Stimulated activated CD8-positive, alpha-beta memory T cell treated with anti-CD3 and anti-CD28 coated beads, Interleukin-15, amount 100 ng/mL, for 4 hours (primary cell): ENCODE measurements at regions not wholly inside any gene's neighbourhood (a gene's known extent, or its start where the extent isn't known, plus 50 kb on each side); places are given as distances from the start of the nearest gene placed in this dataset.
"Not testable (repeated sequence)": the region's sequence is repeated elsewhere in the genome, so short reads cannot be mapped to it uniquely, and the experiment has no call there.

Experiments
- DNase-seq, 2 donors: peaks; one replicate each; pipeline ENCODE4 v3.0.0-alpha.2; 2020; ENCODE audit warnings: low read depth in 2 of 2

DNA sequence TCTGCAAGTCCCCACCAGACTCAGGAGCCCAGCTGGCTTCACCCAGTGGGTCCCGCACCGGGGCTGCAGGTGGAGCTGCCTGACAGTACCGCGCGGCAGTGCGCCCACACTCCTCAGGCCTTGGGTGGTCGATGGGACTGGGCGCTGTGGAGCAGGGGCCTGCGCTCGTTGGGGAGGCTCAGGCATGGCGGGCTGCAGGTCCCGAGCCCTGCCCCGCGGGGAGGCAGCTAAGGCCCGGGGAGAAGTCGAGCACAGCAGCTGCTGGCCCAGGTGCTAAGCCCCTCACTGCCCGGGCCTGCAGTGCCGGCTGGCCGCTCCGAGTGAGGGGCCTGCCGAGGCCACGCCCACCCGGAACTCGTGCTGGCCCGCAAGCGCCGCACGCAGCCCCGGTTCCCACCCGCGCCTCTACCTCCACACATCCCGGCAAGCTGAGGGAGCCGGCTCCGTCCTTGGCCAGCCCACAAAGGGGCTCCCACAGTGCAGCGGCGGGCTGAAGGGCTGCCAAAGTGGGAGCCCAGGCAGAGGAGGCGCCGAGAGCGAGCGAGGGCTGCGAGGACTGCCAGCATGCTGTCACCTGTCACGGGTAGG lies 2021.7 kb upstream of the LRRTM1 start:
- DNase-seq: not testable (repeated sequence)

DNA sequence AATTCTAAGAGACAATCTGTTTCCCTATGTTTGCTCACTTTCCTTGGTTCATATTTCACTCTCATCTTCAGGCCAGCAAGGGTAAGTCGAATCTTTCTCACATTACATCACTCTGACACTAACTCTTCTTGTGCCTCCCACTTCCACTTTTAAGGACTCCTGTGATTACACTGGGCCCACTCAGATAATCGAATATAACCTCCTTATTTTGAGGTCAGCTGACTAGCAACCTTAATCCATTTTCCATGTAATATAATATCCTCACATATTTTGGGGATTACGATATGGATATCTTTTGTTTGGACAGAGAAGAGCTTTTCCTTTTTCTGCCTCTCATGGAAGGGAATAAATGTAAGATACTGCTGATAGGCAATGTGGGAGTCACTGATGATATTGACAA lies 2015.7 kb upstream of the LRRTM1 start:
- no peak for DNase-seq

DNA sequence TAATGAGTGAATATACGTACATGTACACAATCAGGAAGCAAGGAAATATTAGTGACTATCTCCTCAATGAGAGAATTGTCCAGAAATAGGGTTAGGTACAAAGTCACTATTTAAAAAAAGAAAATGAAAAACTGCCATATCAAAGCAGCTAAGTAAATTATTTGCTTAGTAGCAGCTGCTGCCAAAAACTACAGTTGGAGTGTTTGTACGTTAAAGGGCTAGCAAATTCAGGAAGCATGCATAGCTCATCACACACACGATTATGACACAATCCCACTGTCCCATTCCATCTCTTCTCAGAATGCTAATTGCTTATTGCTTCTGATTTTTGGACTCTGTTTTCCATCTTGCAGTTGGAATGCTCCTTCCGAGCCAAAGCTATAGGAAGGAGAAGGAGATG lies 2012.5 kb upstream of the LRRTM1 start:
- DNase-seq: no peak

DNA sequence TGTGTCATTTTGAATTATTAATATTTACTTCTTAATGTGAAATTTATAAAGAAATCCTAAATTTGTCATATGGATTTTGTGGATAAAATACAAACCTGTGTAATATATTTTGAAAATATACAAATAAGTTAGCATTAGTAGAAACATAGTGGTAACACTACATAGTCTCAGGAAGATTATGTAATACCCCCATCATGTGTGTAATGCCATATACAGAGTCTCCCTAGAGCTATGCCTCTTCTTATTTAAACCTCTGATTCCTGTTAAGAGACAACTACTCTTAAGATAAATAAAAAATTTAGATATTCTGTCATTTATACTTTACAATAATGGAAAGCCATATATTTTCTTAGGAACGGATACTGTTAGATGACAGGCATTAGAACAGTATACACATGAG lies 2012.0 kb upstream of the LRRTM1 start:
- no peak for DNase-seq

DNA sequence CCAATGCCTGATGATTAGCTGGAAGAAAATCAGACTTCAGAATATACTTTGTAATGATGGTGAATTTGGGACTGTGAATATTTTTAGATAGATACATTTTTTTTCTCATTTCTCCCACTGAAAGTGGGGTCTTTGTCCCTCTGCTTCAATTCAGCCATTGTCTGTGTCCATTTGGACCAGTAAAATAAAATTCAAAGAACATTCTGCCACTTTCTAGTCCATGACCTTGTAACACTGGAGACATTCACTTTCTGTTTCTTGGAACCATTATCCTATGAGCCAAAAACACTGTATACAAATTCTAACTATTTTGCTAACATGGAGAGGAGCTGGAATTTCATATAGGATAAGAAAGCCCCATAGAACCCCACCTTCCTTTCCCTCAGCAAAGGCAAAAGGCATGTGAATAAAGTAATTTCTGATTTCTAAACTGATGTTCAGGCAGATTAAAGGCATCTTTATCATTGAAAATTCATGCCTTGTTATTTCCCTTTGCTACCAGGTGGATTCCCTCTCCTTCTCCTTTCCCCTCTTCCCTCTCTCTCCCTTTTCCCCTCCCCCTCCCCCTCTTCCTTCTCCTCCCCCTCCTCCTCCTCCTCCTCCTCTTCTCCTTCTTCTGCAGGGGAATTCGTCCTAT lies 2010.4 kb upstream of the LRRTM1 start:
- DNase-seq: no peak

DNA sequence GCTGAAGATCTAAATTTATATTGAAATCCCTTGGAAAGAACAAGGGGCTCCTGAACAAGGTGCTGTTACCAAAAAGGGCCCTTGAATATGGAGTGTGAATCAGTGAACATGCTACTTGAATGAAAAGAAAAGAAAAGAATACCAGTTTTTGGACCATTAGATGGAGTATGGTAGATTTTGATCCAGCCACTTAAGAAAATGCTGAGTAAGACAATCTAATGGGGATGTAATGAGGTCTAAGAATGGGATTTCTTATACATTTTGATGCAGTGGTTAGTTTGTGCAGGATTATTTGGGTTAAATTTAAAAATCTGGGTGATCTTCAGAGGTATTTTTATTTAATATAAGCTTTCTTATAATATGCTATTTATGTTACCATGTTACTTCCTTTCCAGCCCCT lies 2003.0 kb upstream of the LRRTM1 start:
- DNase-seq: no peak

DNA sequence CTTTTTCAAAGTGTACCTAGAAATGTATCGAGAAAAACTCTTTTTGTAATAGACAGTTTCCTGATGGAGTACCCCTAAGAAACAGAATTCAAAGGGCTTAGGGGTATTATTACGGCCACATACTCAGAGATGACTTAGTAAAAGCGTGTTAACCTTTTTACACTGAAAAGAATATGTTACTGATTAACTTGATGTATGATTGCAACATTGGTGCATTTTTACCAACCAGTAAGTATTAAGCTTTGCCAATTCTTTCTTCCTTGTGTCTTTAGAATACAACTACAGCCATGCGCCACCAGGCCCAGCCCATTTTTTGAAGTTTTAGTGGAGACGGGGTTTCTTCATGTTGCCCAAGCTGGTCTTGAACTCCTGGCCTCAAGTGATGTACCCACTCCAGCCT lies 1997.0 kb upstream of the LRRTM1 start:
- DNase-seq: no peak

DNA sequence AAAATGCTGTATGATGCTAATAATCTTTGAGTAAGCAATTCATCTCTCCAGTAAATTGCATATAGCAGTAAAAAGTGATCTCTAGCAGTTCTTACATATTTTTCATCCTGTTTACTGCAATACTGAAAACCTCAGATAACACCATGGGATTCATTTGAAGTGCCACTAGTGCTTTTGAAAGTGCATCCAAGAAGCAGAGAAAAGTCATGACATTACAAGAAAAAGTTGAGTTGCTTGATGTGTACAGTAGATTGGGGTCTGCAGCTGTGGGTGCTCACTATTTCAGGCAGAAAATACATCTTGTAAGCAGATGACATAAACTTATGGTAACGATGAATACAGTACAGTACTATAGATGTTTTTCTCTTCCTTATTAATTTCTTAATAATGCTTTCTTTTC lies 1984.9 kb upstream of the LRRTM1 start:
- no peak for DNase-seq

DNA sequence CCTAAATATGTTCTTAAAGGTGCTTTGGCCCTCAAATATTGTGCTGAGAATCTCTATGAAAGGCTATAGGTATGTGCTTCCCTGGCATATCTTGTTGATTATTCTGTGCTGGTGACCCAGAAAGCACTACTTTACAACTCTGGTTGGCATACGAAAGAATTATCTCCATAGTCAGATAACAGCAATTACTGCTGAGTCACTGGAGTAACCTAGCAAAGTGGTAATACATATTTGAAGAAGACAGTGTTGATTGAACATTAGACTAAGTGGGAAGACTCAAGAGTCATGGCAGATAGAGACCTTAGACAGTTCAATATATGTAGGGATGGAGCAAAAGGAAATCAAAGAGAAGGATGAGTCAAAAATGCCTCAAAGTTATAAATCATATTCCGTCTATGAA lies 1978.5 kb upstream of the LRRTM1 start:
- no peak for DNase-seq

DNA sequence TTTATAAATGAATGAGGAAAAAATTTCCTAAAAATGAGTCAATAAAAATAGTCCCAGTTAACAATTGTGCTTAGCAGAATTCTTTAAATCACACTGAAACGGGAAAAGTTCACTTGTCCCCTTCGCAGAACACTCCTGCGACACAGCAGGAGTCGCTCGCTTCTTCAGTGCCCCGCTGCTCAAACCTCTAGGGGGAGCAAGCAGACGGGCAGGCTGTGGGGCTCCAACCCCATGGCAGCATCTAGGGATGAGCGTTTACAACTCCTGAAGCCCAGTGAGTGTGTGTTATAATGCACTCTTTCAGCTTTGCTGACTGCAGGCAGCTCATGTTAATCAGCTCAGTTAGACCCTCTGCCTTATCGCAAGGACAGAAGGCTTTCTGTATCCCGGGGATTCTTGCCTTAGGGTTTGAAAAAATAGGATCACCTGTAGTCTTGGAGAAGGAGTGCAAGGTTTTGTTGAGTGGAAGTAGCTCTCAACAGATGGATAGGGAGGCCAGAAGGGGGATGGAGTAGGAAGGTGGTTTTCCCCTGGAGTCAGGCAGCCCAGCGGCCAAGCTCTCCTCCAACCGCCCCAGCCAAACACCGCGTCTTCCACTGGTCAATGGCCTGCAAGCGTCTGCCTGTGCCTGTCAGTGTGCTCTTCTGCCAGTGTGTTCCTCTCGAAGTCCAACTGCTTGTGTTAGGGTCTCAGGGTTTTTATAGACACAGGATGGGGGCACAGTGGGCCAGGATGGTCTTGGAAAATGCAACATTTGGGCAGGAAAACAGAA lies 1977.7 kb upstream of the LRRTM1 start:
- DNase-seq: no peak

DNA sequence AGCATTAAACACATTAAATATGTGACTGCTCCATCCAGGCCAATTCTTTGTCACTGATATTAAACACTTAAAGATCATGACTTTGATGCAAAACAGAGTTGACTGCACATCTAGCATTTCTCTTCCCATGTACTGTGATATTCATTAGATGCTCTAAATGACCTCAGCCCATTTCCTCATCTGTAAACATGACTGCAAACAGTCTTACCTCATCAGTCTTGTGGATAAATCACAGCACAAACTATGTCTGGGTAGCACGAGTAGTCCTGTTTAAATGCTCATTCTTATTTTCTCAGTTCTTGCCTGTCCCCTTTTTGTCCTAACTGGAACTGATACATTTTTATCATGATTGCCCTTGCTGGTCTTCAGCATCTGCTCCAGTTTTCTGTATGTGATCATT lies 1974.8 kb upstream of the LRRTM1 start:
- DNase-seq: no peak

DNA sequence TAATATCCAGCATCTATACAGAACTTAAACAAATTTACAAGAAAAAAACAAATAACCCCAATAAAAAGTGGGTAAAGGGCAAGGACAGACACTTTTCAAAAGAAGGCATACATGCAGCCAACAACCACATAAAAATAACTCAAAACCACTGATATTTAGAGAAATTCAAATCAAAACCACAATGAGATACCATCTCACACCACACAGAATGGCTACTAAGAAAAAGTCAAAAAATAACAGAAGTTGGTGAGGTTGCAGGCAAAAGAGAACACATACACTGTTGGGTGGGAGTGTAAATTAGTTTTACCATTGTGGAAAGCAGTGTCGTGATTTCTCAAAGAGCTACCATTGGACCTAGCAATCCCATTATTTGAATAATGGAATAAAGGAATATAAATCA lies 1973.9 kb upstream of the LRRTM1 start:
- DNase-seq: no peak

DNA sequence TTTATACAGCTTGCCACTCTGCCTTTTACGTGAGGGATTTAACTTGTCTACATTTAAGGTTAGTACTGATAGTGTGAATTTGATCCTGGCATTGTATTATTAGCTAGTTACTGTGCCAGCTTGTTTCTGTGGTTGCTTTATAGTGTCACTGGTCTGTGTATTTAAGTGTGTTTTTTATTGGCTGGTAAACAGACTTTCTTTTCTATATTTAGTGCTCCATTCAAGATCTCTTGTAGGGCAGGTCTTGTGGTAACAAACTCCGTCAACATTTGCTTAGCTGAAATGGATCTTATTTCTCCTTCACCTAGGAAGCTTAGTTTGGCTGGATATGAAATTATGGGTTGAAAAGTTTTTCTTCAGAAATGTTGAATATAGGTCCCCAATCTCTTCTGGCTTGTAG lies 1971.0 kb upstream of the LRRTM1 start:
- DNase-seq: no peak

DNA sequence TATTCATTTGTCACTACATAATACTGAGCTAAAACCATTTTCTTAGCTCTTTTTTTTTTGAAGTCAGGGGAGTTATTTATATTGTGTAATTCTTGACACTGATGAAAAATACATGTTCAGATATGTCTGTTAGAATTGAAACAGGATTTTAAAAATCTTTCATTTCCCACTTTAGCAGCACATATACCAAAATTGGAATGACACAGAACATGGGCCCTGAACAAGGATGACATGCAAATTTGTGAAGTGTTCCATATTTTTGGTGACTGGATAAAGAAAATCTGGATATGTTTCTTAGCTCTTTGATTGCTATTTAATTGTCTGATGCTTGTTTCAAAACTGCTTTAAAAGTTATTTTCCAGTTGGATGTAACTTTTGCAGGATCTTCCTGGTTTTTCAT lies 1963.9 kb upstream of the LRRTM1 start:
- no peak for DNase-seq

DNA sequence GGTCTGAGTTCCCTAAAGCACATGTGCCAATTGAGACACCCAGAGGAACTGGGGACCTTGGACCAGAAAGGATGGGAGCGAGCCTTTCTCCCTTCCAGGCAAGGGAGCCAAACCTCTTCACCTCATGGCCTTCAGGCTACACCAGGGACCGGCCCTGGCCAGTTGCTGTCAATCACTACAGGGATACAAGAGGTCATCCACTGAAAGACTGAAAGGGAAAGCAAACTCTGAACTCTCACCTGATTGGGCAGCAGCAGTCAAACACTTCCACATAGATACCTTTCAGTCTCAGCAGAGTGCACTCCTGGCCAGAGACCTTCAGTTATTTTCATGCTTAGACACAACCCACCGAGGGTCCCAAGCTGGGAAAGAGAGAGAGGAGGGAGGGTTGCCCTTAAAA lies 1956.0 kb upstream of the LRRTM1 start:
- DNase-seq: no peak

DNA sequence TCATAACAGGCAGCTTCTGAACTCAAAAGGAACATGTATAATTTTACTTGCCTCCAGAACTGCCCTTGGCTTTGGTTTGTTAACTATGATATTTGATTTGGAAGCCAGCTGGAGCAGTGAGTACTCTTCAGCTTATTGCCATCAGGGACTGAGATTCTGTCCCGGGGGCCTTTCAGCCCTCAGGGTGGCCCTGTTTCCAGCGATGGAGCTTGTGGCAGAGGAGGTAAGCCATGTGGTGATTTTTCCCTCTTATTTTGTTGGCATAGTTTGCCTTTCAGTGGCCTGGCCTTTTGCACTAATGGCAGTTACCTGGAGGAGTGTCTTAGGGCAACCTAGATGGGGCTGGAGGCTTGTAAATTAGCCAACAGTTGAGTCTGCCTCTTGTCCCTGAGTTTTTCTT lies 1955.0 kb upstream of the LRRTM1 start:
- no peak for DNase-seq

DNA sequence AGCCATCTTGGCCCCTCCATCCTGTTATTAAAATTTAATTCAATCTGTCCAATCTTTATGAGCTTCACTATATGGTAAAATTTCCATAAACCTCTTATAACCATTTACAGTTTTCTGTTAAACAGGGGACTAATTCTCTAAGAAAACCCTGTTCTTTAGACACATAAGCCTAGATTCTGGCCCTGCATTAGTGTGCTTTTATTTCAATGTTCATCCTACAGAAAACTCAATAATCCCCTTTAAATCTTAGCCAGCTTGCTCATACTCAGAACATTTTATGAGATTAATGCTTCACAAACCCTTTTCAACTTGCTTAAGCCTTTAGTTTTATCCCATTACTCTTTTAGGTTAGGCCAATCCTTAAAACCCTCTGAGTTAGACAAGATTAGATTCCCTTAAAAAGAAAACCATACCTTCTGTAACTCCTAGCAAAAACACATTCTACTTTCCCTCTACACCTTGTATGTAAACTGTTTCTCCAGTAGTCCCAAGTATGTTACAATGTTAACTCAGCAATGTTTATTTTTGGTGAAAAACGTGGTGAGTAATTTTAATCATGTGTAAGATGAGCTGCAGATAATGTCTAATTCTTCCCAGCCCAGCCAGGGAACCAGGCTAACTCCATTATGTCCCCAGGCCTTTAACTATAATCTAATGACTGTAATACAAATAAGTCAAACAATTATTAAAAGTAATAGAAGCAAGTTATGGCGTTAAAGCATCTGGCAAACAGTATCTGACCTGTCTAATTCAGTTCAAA lies 1953.4 kb upstream of the LRRTM1 start:
- no peak for DNase-seq

DNA sequence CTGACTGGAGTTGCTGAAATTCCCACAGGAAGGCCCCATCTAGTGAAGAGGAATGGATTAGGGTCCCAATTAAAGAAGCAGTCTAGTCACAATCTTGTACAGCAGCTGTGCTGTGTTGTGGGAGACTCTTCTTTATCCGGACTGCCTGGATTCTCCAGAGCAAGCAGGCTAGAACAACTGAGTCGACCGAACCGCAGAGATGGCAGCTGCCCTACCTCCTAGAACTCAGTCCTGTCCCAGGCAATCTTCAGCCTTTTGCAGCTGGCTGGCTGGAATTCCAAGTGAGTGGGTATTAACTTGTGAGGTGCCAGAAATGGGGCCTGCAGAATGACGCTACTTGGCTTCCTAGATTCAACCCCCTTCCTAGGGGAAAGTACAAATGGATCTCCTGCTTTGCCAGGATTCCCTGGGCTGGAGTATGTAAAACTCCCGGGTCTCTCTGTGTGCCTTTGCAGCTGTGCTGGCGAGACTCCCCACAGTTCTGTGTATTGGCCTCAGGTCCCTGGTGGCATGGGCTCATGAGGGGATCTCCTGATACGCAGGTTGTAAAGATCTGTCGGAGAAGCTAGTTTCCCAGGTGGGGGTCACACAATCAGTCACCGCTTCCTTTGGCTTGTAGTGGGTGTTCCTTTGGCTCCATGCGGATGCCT lies 1952.6 kb upstream of the LRRTM1 start:
- no peak for DNase-seq

DNA sequence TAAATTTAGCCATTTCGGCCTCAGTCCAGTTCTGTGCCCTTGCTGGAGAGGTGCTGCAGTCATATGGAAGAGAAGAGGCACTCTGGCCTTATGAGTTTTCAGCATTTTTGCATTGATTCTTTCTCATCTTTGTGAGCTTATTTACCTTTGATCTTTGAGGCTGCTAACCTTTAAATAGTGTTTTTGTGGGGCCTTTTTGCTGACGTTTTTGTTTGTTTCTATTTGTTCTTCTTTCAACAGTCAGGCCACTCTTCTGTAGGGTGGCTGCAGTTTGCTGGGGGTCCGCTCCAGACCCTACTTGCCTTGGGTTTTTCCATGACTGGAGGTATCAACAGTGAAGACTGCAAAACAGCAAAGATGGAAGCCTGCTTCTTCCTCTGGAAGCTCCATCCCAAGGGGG lies 1951.7 kb upstream of the LRRTM1 start:
- no peak for DNase-seq

DNA sequence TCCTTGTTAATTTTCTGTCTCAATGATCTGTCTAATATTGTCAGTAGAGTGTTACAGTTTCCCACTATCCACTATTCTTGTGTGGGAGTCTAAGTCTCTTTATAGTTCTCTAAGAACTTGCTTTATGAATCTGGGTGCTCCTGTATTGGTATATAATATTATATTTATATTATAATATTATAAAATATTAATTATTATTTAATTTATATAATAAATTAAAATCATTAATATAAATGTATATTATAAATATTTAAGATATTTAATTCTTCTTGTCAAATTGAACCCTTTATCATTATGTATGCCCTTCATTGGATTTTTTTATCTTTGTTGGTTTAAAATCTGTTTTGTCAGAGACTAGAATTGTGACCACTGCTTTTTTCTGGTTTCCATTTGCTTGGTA lies 1950.2 kb upstream of the LRRTM1 start:
- DNase-seq: no peak

DNA sequence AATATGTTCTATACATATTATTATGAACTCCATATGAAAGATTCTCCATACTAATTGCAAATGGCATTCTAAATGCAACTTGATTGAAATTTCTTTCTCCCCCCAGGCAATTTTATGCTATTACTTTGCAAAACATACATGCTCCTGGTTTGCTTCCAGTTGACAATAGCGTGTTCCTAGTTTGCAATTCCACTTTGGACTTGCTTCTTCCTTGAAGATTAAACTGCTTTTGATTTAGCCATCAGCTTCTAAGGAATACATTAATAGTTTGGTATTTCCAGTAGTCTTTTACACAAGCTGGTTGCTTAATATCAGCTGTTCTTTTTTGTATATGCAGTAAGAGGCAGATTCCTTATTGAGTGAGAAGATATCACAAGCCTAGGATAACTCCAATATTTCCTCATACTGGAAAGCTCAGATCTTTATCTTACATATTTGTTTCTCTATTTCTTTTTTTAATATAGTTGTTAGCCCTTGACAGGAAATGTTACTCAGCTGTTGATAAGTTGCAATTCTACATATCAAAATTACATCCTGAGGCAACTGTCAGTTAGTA lies 1941.7 kb upstream of the LRRTM1 start:
- no peak for DNase-seq

DNA sequence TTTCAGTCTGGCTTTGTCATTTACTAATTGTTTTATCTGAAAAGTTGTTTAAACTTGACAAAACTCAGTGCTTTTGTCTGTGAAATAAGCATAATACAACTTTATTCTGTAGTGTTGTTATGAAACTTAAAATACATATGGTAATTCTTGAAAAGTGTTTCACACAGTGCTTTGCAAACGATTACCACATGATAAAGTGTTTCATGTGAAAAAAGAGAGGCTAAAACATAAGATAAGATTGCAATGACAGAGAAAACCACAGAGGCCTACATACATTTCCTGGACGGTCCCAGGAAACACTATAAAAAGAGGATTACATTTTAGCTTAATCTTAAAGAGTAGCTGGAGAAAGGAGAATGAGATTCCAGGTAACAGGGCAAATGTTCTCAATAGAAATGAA lies 1934.6 kb upstream of the LRRTM1 start:
- no peak for DNase-seq
